H9 (cell line): ENCODE measurements at regions not wholly inside any gene's neighbourhood (a gene's known extent, or its start where the extent isn't known, plus 50 kb on each side); places are given as distances from the start of the nearest gene placed in this dataset.

Experiments
- DNase-seq: peaks from one replicate; pipeline ENCODE4 v3.0.0-alpha.2; 2017
- H2AFZ ChIP-seq: one replicate; pipeline ENCODE4 v1.6.1; 2013; ENCODE audit warnings: mild to moderate bottlenecking, low read length, control low read depth, moderate library complexity
- H2AK5ac ChIP-seq: 2 replicates; pipeline ENCODE4 v1.6.1; 2013; ENCODE audit warnings: low read length, control low read depth, mixed read lengths; ENCODE audit not compliant: insufficient read length
- H2BK120ac ChIP-seq: one replicate; pipeline ENCODE4 v1.6.1; 2013; ENCODE audit warnings: low read depth, mild to moderate bottlenecking, low read length, control low read depth, inconsistent platforms; ENCODE audit not compliant: poor library complexity, severe bottlenecking
- H2BK12ac ChIP-seq: 2 replicates; pipeline ENCODE4 v1.6.1; 2013; ENCODE audit warnings: low read length, control low read depth, mixed read lengths, low read depth; ENCODE audit not compliant: insufficient read length
- H2BK15ac ChIP-seq: 2 replicates; pipeline ENCODE4 v1.6.1; 2013; ENCODE audit warnings: low read depth, low read length, control low read depth
- H2BK20ac ChIP-seq: one replicate; pipeline ENCODE4 v1.6.1; 2013; ENCODE audit warnings: low read depth, mild to moderate bottlenecking, low read length, control low read depth, inconsistent platforms; ENCODE audit not compliant: poor library complexity, severe bottlenecking
- H2BK5ac ChIP-seq: 2 replicates; pipeline ENCODE4 v1.6.1; 2013; ENCODE audit warnings: low read length, control low read depth, mixed read lengths; ENCODE audit not compliant: insufficient read length
- H3K14ac ChIP-seq: 2 replicates; pipeline ENCODE4 v1.6.1; 2013; ENCODE audit warnings: low read length, control low read depth; ENCODE audit not compliant: insufficient read depth
- H3K18ac ChIP-seq: 2 replicates; pipeline ENCODE4 v1.6.1; 2013; ENCODE audit warnings: low read depth, mild to moderate bottlenecking, mixed read lengths, low read length, control low read depth; ENCODE audit not compliant: insufficient read length
- H3K23ac ChIP-seq: 2 replicates; pipeline ENCODE4 v1.6.1; 2013; ENCODE audit warnings: low read length, control low read depth, mixed read lengths, low read depth; ENCODE audit not compliant: insufficient read length
- H3K23me2 ChIP-seq: 2 replicates; pipeline ENCODE4 v1.6.1; 2013; ENCODE audit warnings: low read depth, mild to moderate bottlenecking, mixed read lengths, low read length, control low read depth; ENCODE audit not compliant: insufficient read length, poor library complexity, severe bottlenecking
- H3K27ac ChIP-seq: 2 replicates; pipeline ENCODE4 v1.5.1; 2013; ENCODE audit warnings: low read length, control low read depth, mixed read lengths, low read depth; ENCODE audit not compliant: insufficient read length
- H3K27me3 ChIP-seq: 2 replicates; pipeline ENCODE4 v1.6.1; 2013; ENCODE audit warnings: low read length, control low read depth, inconsistent platforms; ENCODE audit not compliant: insufficient read depth
- H3K4ac ChIP-seq: 2 replicates; pipeline ENCODE4 v1.6.1; 2013; ENCODE audit warnings: low read depth, mild to moderate bottlenecking, control low read depth, inconsistent platforms, low read length, moderate library complexity
- H3K4me1 ChIP-seq: 2 replicates; pipeline ENCODE4 v1.6.1; 2013; ENCODE audit warnings: low read length, control low read depth, inconsistent platforms; ENCODE audit not compliant: insufficient read depth
- H3K4me2 ChIP-seq: 2 replicates; pipeline ENCODE4 v1.6.1; 2013; ENCODE audit warnings: low read length, control low read depth, mixed read lengths; ENCODE audit not compliant: insufficient read length, insufficient read depth
- H3K56ac ChIP-seq: 2 replicates; pipeline ENCODE4 v1.6.1; 2013; ENCODE audit warnings: low read depth, mild to moderate bottlenecking, mixed read lengths, low read length, control low read depth; ENCODE audit not compliant: insufficient read length
- H3K79me1 ChIP-seq: 2 replicates; pipeline ENCODE4 v1.6.1; 2013; ENCODE audit warnings: low read depth, mild to moderate bottlenecking, moderate library complexity, low read length, control low read depth, inconsistent platforms; ENCODE audit not compliant: insufficient read depth, poor library complexity, severe bottlenecking
- H3K79me2 ChIP-seq: 2 replicates; pipeline ENCODE4 v1.6.1; 2013; ENCODE audit warnings: low read length, control low read depth, inconsistent platforms; ENCODE audit not compliant: insufficient read depth
- H3K9ac ChIP-seq: 2 replicates; pipeline ENCODE4 v1.6.1; 2013; ENCODE audit warnings: low read length, control low read depth, mixed read lengths; ENCODE audit not compliant: insufficient read length; ENCODE audit errors: extremely low read depth
- H3K9me3 ChIP-seq: one replicate; pipeline ENCODE4 v1.6.1; 2013; ENCODE audit warnings: low read depth, low read length, inconsistent platforms; ENCODE audit not compliant: control insufficient read depth
- H3T11ph ChIP-seq: one replicate; pipeline ENCODE4 v1.6.1; 2013; ENCODE audit warnings: mild to moderate bottlenecking, low read length, control low read depth, inconsistent platforms
- H4K20me1 ChIP-seq: one replicate; pipeline ENCODE4 v1.6.1; 2013; ENCODE audit not compliant: control insufficient read depth, insufficient read length, insufficient read depth
- H4K5ac ChIP-seq: 2 replicates; pipeline ENCODE4 v1.6.1; 2013; ENCODE audit warnings: low read depth, mild to moderate bottlenecking, mixed read lengths, low read length, control low read depth; ENCODE audit not compliant: insufficient read length
- H4K8ac ChIP-seq: replicated peaks from 2 replicates; pipeline ENCODE4 v1.6.1; 2013; ENCODE audit warnings: low read length, control low read depth, mixed read lengths, low read depth; ENCODE audit not compliant: insufficient read length
- H4K91ac ChIP-seq: 2 replicates; pipeline ENCODE4 v1.6.1; 2013; ENCODE audit warnings: low read depth, mild to moderate bottlenecking, moderate library complexity, mixed read lengths, low read length, control low read depth; ENCODE audit not compliant: insufficient read length
- H3K27ac Mint-ChIP-seq, 3 experiments: 2 replicates in 2 of 3; 3 replicates in 1 of 3; pipeline ENCODE4 v1.8.0; 2020 to 2021; ENCODE audit warnings: mixed read lengths in 3 of 3, mild to moderate bottlenecking in 1 of 3, moderate library complexity in 1 of 3
- H3K27me3 Mint-ChIP-seq: 2 replicates; pipeline ENCODE4 v1.8.0; 2021; ENCODE audit warnings: low read depth, mild to moderate bottlenecking, moderate library complexity, mixed read lengths
- H3K36me3 Mint-ChIP-seq, 3 experiments: 2 replicates in 2 of 3; 3 replicates in 1 of 3; pipeline ENCODE4 v1.8.0; 2020 to 2021; ENCODE audit warnings: low read depth in 3 of 3, mixed read lengths in 3 of 3; ENCODE audit not compliant: insufficient read depth in 1 of 3
- H3K4me1 Mint-ChIP-seq, 2 experiments: 2 replicates each; pipeline ENCODE4 v1.8.0; 2020; ENCODE audit warnings: mixed read lengths in 2 of 2
- H3K4me3 Mint-ChIP-seq, 2 experiments: 2 replicates in 1 of 2; 3 replicates in 1 of 2; pipeline ENCODE4 v1.8.0; 2020 to 2021; ENCODE audit warnings: mild to moderate bottlenecking in 2 of 2, mixed read lengths in 2 of 2, moderate library complexity in 1 of 2
- H3K9me3 Mint-ChIP-seq, 2 experiments: 2 replicates in 1 of 2; 3 replicates in 1 of 2; pipeline ENCODE4 v1.8.0; 2020; ENCODE audit warnings: mild to moderate bottlenecking in 2 of 2, mixed read lengths in 2 of 2, moderate library complexity in 1 of 2
- WGBS: extraction: QIAGEN DNeasy Blood & Tissue Kit; methylation state at CpG from one replicate; pipeline ENCODE4 v1.1.7; 2013; ENCODE audit warnings: missing lambda C conversion rate, low lambda C conversion rate, mixed read lengths; ENCODE audit not compliant: insufficient read length; ENCODE audit errors: extremely low coverage; 5-methylcytosine and 5-hydroxymethylcytosine counted together
- TF ChIP-seq, protein P1 (sequence below): fragments of 200-600 bp; sonication (generic); conservative IDR thresholded peaks from 3 replicates; pipeline ENCODE4 v1.8.0; 2021; ENCODE audit warnings: antibody characterized with exemption, mild to moderate bottlenecking

DNA sequence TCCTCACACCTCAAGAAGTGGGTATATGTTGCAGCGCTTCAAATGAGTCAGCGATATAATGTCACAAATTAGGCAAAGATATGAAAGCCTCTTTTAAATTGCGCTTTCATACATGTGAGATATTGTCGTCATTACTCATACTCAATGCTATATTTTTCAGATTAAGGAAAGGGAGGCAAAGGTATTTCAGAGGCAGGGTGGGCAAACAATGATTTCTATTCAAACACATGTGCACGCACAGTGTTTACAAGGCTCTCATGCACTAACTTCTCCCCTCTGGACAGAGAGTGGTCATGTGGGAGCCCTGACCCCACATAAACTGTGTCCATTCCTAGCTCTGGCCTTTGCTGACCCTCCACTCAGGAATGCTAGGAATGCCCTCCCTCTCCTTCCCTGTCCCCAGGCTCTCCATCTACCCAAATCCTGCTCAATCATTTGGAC lies 112.1 kb upstream of the TMEM170B start:
- Mint-ChIP-seq H3K27me3 (no peaks in the 10 kb centered on the region), H3K4me3 (no peak overlapping the region)

More for the DNA sequence above, 112.1 kb upstream of the TMEM170B start:
- no peak overlapping the region for H3K56ac ChIP-seq
- Mint-ChIP-seq H3K36me3 (no peaks in the 10 kb centered on the region), H3K4me1 (peaks cover 40 to 46% of the 10 kb centered on the region in 2 experiments), H3K27ac (peak overlapping the region in 1 of 3 experiments; percentile 66; a peak in 1 of 7 replicates), H3K9me3 (no peaks in the 10 kb centered on the region; a peak in 1 of 5 replicates)
- H3K4ac ChIP-seq, result no peak overlapping the region
- peaks cover 7% of the 10 kb centered on the region; the same call in 1 of the 2 replicates for H3K4me1 ChIP-seq
- no peaks in the 10 kb centered on the region for H3K27me3 ChIP-seq
- H3T11ph ChIP-seq, result no peak overlapping the region
- no peak overlapping the region for H2BK20ac ChIP-seq
- no peak overlapping the region for H3K27ac ChIP-seq
- no peak overlapping the region for H2AFZ ChIP-seq
- TF ChIP-seq, protein P1, sequence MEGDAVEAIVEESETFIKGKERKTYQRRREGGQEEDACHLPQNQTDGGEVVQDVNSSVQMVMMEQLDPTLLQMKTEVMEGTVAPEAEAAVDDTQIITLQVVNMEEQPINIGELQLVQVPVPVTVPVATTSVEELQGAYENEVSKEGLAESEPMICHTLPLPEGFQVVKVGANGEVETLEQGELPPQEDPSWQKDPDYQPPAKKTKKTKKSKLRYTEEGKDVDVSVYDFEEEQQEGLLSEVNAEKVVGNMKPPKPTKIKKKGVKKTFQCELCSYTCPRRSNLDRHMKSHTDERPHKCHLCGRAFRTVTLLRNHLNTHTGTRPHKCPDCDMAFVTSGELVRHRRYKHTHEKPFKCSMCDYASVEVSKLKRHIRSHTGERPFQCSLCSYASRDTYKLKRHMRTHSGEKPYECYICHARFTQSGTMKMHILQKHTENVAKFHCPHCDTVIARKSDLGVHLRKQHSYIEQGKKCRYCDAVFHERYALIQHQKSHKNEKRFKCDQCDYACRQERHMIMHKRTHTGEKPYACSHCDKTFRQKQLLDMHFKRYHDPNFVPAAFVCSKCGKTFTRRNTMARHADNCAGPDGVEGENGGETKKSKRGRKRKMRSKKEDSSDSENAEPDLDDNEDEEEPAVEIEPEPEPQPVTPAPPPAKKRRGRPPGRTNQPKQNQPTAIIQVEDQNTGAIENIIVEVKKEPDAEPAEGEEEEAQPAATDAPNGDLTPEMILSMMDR, result no peak
- H3K23ac ChIP-seq, result no peak overlapping the region
- H4K91ac ChIP-seq, result no peak overlapping the region
- H2AK5ac ChIP-seq, result no peak overlapping the region
- H4K20me1 ChIP-seq, result no peaks in the 10 kb centered on the region
- H2BK15ac ChIP-seq, result no peak overlapping the region
- H3K18ac ChIP-seq, result no peak overlapping the region
- H3K79me1 ChIP-seq, result no peaks in the 10 kb centered on the region
- no peak for DNase-seq
- H3K4me2 ChIP-seq, result no peak overlapping the region
- H3K14ac ChIP-seq, result no peak overlapping the region
- no peak overlapping the region for H2BK5ac ChIP-seq
- WGBS, result no CpG with 5 or more reads among the region's 5 CpGs
- no peaks in the 10 kb centered on the region for H3K9me3 ChIP-seq
- H3K79me2 ChIP-seq, result no peaks in the 10 kb centered on the region
- no peak overlapping the region for H4K8ac ChIP-seq
- no peak overlapping the region for H2BK120ac ChIP-seq
- H2BK12ac ChIP-seq, result no peak overlapping the region
- H3K23me2 ChIP-seq, result no peaks in the 10 kb centered on the region
- H3K9ac ChIP-seq, result no peak overlapping the region
- no peak overlapping the region for H4K5ac ChIP-seq
